Upper lobe of left lung (tissue), 4 donors: ENCODE measurements at regions not wholly inside any gene's neighbourhood (a gene's known extent, or its start where the extent isn't known, plus 50 kb on each side); places are given as distances from the start of the nearest gene placed in this dataset.

ENCODE experiments used
- POLR2A ChIP-seq, 4 donors: fragments of 450-650 bp; IDR thresholded peaks; one replicate each; pipeline ENCODE4 v1.5.1; 2016 to 2017; ENCODE audit warnings: antibody characterized with exemption in 4 of 4, mild to moderate bottlenecking in 2 of 4
- POLR2AphosphoS5 ChIP-seq, 2 donors: sonication (generic); formaldehyde crosslinking; IDR thresholded peaks; one replicate each; pipeline ENCODE4 v1.5.1; 2017; ENCODE audit warnings: antibody characterized with exemption in 2 of 2

DNA sequence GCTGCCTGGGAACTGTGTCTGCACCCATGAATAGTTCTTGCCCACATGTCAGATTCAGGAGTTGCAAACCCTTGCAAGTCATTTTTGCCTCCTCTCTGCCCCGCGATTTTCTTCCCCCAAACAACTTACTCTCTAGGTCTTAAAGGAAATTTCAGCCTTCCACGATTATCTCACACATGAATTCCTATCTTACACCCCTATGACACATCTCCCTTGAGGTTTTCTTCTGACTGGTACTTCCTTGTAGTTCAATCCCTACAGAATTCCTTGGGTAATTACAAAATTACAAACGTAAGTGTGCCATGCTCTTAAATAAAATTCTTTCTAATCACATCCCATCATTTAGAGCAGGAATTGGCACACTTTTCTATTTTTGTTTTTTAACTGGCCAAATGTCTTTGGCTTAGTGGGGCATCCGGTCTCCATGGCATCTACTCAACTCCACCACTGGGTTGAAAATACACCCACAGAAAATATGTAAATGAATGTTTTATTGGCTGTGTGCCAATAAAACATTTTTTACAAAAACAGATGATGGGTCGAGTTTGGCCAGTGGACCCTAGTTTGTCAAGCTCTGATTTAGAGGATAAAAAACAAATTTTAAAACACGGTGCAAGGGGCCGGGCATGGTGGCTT lies 536.4 kb upstream of the AMELY start:
- TF ChIP-seq POLR2A (IDR thresholded peaks at IDR 0.05) (no peak), POLR2AphosphoS5 (IDR thresholded peaks at IDR 0.05) (no peak)
